ENCODE measurements at regions not wholly inside any gene's neighbourhood (a gene's known extent, or its start where the extent isn't known, plus 50 kb on each side); places are given as distances from the start of the nearest gene placed in this dataset.

GRCh38 chr4:31995943-31996901 is 1276.1 kb downstream of the PCDH7 start:
- TF ChIP-seq POLR2A (IDR thresholded peaks at IDR 0.05; ENCODE audit: low read length) (no peak), GATA1 (IDR thresholded peaks at IDR 0.05; ENCODE audit: low read depth, low read length) (no peak)
